GM10248 (cell line): ENCODE measurements at regions not wholly inside any gene's neighbourhood (a gene's known extent, or its start where the extent isn't known, plus 50 kb on each side); places are given as distances from the start of the nearest gene placed in this dataset.

Source experiments
- CTCF ChIA-PET: fragments of 300-600 bp; sonication (Branson Sonifier 250); formaldehyde crosslinking; extraction: SDS; loops from one replicate; lab custom pipeline; 2021; ENCODE audit warnings: antibody characterized with exemption; lab: Yijun Ruan, JAX
- POLR2A ChIA-PET: fragments of 350-650 bp; sonication (Branson Sonifier 250); formaldehyde crosslinking; extraction: SDS; loops from one replicate; lab custom pipeline; 2020; ENCODE audit warnings: antibody characterized with exemption; lab: Yijun Ruan, JAX
- DNase-seq: peaks from one replicate; pipeline ENCODE4 v3.0.0; 2012; ENCODE audit errors: extremely low spot score
- CTCF ChIP-seq: IDR thresholded peaks from 2 replicates; pipeline ENCODE4 v1.5.1; 2012; ENCODE audit warnings: mild to moderate bottlenecking, low read depth; ENCODE audit errors: extremely low read depth, missing control alignments, control extremely low read depth

- DNase-seq: no peak
- POLR2A ChIA-PET: no interaction called here
- CTCF ChIA-PET: interaction anchor here (1.1 kb wide), 1 partner anchor 24 kb away, joined by 3 read pairs; no protein-coding TSS in a partner anchor
- no peak for TF ChIP-seq CTCF
These were observed 218.7 kb upstream of the FOXD3 start for GRCh38 chr1:63103682-63104081.

GRCh38 chr1:63107066-63107465 is 215.3 kb upstream of the FOXD3 start:
- POLR2A ChIA-PET: no interaction called here
- no peak for TF ChIP-seq CTCF
- CTCF ChIA-PET: no interaction called here

GRCh38 chr1:63108206-63108605 is 214.2 kb upstream of the FOXD3 start:
- CTCF ChIA-PET: interaction anchor here (1.2 to 1.6 kb wide), 3 partner anchors 9 to 18 kb away, joined by 3 to 6 read pairs (median 4); no protein-coding TSS in a partner anchor
- DNase-seq: no peak
- TF ChIP-seq CTCF: no peak
- POLR2A ChIA-PET: no interaction called here

More at GRCh38 chr1:63107066-63107465, 215.3 kb upstream of the FOXD3 start:
- DNase-seq: no peak

- ChIA-PET CTCF (interaction anchor here (1.0 kb wide), 1 partner anchor 14 kb away, joined by 3 read pairs; no protein-coding TSS in a partner anchor), POLR2A (no interaction called here)
- no peak for TF ChIP-seq CTCF
- DNase-seq: no peak
These were observed 210.0 kb upstream of the FOXD3 start for GRCh38 chr1:63112155-63112900.

GRCh38 chr1:63115527-63115926 is 206.8 kb upstream of the FOXD3 start:
- CTCF ChIA-PET: no interaction called here
- POLR2A ChIA-PET: no interaction called here
- no peak for DNase-seq
- no peak for TF ChIP-seq CTCF

GRCh38 chr1:63116016-63116415 is 206.4 kb upstream of the FOXD3 start:
- DNase-seq: no peak
- TF ChIP-seq CTCF: no peak
- ChIA-PET CTCF (interaction anchor here (1.1 to 2.5 kb wide), 4 partner anchors 8 to 17 kb away, joined by 4 to 8 read pairs (median 6); no protein-coding TSS in a partner anchor), POLR2A (no interaction called here)
